Panc1 (cell line): ENCODE measurements at regions not wholly inside any gene's neighbourhood (a gene's known extent, or its start where the extent isn't known, plus 50 kb on each side); places are given as distances from the start of the nearest gene placed in this dataset.

Source experiments
- ATAC-seq: fragments of 200-7000 bp; cut with Tn5 transposase; 2 replicates; pipeline ENCODE4 v1.9.1; 2020; ENCODE audit warnings: mild to moderate bottlenecking, moderate library complexity
- BruUV-seq: library from RNA; stranded (reverse); fragments of 400-500 nt; replicated peaks from 2 replicates; lab custom pipeline; 2021; lab: Mats Ljungman, UMichigan
- CTCF ChIA-PET: fragments of 300-600 bp; sonication (Branson Sonifier 250); formaldehyde crosslinking; loops from one replicate; lab custom pipeline; 2022; ENCODE audit warnings: antibody characterized with exemption; lab: Charles Lee
- POLR2A ChIA-PET: fragments of 300-600 bp; sonication (Branson Sonifier 250); formaldehyde crosslinking; loops from one replicate; lab custom pipeline; 2022; ENCODE audit warnings: antibody characterized with exemption; lab: Charles Lee
- DNase-seq: peaks from one replicate; pipeline ENCODE4 v3.0.0-alpha.2; 2010; ENCODE audit warnings: low read depth, low spot score
- H3K27ac ChIP-seq: 2 replicates; pipeline ENCODE4 v1.5.1; 2011; ENCODE audit warnings: mild to moderate bottlenecking, low read length, inconsistent platforms
- H3K27me3 ChIP-seq: fragments of 200-500 bp; sonication (Bioruptor generic); 2 replicates; pipeline ENCODE4 v1.6.0; 2014; ENCODE audit warnings: low read length, inconsistent platforms; ENCODE audit not compliant: control insufficient read depth, insufficient read depth
- H3K36me3 ChIP-seq: fragments of 200-500 bp; sonication (Bioruptor generic); 2 replicates; pipeline ENCODE4 v1.5.1; 2014; ENCODE audit warnings: inconsistent platforms, mild to moderate bottlenecking, low read length, moderate library complexity; ENCODE audit not compliant: control insufficient read depth, insufficient read depth
- H3K4me1 ChIP-seq: 2 replicates; pipeline ENCODE4 v1.5.1; 2011; ENCODE audit warnings: inconsistent platforms, mild to moderate bottlenecking, low read length, moderate library complexity; ENCODE audit not compliant: control insufficient read depth, insufficient read depth
- H3K4me3 ChIP-seq, 2 experiments: 2 replicates each; pipeline ENCODE4 v1.5.1; 2011 to 2012; ENCODE audit warnings: low read depth in 2 of 2, low read length in 2 of 2, mild to moderate bottlenecking in 2 of 2, inconsistent platforms in 1 of 2, moderate library complexity in 1 of 2
- H3K9me3 ChIP-seq: fragments of 200-500 bp; sonication (Bioruptor generic); 2 replicates; pipeline ENCODE4 v1.5.1; 2014; ENCODE audit warnings: low read depth, mild to moderate bottlenecking, inconsistent platforms, low read length, moderate library complexity; ENCODE audit not compliant: control insufficient read depth, insufficient read depth
- CTCF ChIP-seq: fragments of 450-650 bp; IDR thresholded peaks from 2 replicates; pipeline ENCODE4 v1.5.1; 2017; ENCODE audit warnings: mild to moderate bottlenecking
- POLR2AphosphoS5 ChIP-seq: IDR thresholded peaks from 2 replicates; pipeline ENCODE4 v1.6.1; 2012; ENCODE audit warnings: mild to moderate bottlenecking, low read depth, low read length, moderate library complexity
- REST ChIP-seq, 2 experiments: IDR thresholded peaks; 2 replicates each; pipeline ENCODE4 v1.6.1; 2011 to 2012; ENCODE audit warnings: low read depth in 2 of 2, control low read depth in 1 of 2, low read length in 1 of 2, mild to moderate bottlenecking in 1 of 2, moderate library complexity in 1 of 2; ENCODE audit not compliant: insufficient read depth in 1 of 2
- SIN3A ChIP-seq: IDR thresholded peaks from 2 replicates; pipeline ENCODE4 v1.6.1; 2012; ENCODE audit warnings: low read depth, mild to moderate bottlenecking, low read length, moderate library complexity, borderline replicate concordance; ENCODE audit not compliant: insufficient read depth
- TCF7L2 ChIP-seq: IDR thresholded peaks from 2 replicates; pipeline ENCODE4 v1.6.1; 2011; ENCODE audit warnings: mild to moderate bottlenecking, low read depth, low read length, inconsistent platforms
- in situ Hi-C: cut with HindIII; loops from 2 replicates; pipeline ENCODE4 v1.10.0; 2016; ENCODE audit warnings: low sequenced_read_pairs, low pct_unique_long_range_greater_than_20kb
- intact Hi-C: fragments of 100-400 bp; cut with micrococcal nuclease; formaldehyde crosslinking; loops from one replicate; pipeline ENCODE4 v1.10.0; 2022; ENCODE audit not compliant: unreplicated experiment

GRCh38 chr3:70501561-70501960 lies 189.1 kb upstream of the MDFIC2 start:
- ChIA-PET CTCF (no interaction called here), POLR2A (no interaction called here)
- TF ChIP-seq SIN3A (no peak), TCF7L2 (no peak), CTCF (no peak), POLR2AphosphoS5 (no peak), REST (IDR thresholded peaks at IDR 0.05; ENCODE audit: insufficient read depth in 1 of 2, low read depth in 2 of 2, low read length in 1 of 2) (no peak)
- Histone ChIP-seq H3K4me1 (no peaks in the 10 kb centered on the region), H3K27ac (no peak overlapping the region), H3K36me3 (no peaks in the 10 kb centered on the region), H3K9me3 (no peaks in the 10 kb centered on the region), H3K4me3 (no peak overlapping the region), H3K27me3 (no peaks in the 10 kb centered on the region)
- no TSS peak for BruUV-seq
- intact Hi-C loops = no loop called here
- in situ Hi-C loops = no loop called here
- DNase-seq (no peak), ATAC-seq (no peak)

GRCh38 chr3:70488816-70489215 lies 176.4 kb upstream of the MDFIC2 start:
- no peaks in the 10 kb centered on the region for H3K9me3 ChIP-seq
- in situ Hi-C loops (no loop called here), intact Hi-C loops (no loop called here)
- no peaks in the 10 kb centered on the region for H3K36me3 ChIP-seq
- BruUV-seq = no TSS peak
- no peak overlapping the region for H3K27ac ChIP-seq
- no peak for DNase-seq
- no peak for TF ChIP-seq POLR2AphosphoS5
- TF ChIP-seq REST (IDR thresholded peaks at IDR 0.05; ENCODE audit: insufficient read depth in 1 of 2, low read depth in 2 of 2, low read length in 1 of 2) = no peak
- TF ChIP-seq CTCF = no peak
- no peak for TF ChIP-seq SIN3A
- no peak for TF ChIP-seq TCF7L2
- no peak overlapping the region for H3K4me3 ChIP-seq
- ATAC-seq = no peak
- H3K27me3 ChIP-seq = no peaks in the 10 kb centered on the region
- CTCF ChIA-PET = no interaction called here
- POLR2A ChIA-PET = no interaction called here
- no peaks in the 10 kb centered on the region for H3K4me1 ChIP-seq
